Fibroblast of skin of scalp (primary cell): ENCODE measurements at regions not wholly inside any gene's neighbourhood (a gene's known extent, or its start where the extent isn't known, plus 50 kb on each side); places are given as distances from the start of the nearest gene placed in this dataset.

ENCODE experiments used
- DNase-seq: peaks from one replicate; pipeline ENCODE4 v3.0.0-alpha.2; 2013

GRCh38 chr4:32192363-32192762 is 1472.2 kb downstream of the PCDH7 start:
- DNase-seq = no peak

- no peak for DNase-seq
Measured at GRCh38 chr4:32192991-32193390, 1472.8 kb downstream of the PCDH7 start.

- DNase-seq = no peak
Measured at GRCh38 chr4:32196950-32197688, 1477.0 kb downstream of the PCDH7 start.

- DNase-seq = no peak
Measured at GRCh38 chr4:32199639-32200038, 1479.5 kb downstream of the PCDH7 start.

GRCh38 chr4:32203340-32203739 is 1483.2 kb downstream of the PCDH7 start:
- no peak for DNase-seq

- no peak for DNase-seq
Measured at GRCh38 chr4:32206756-32207155, 1486.6 kb downstream of the PCDH7 start.

GRCh38 chr4:32207456-32207855 is 1487.3 kb downstream of the PCDH7 start:
- no peak for DNase-seq

GRCh38 chr4:32215277-32215676 is 1495.1 kb downstream of the PCDH7 start:
- no peak for DNase-seq

GRCh38 chr4:32216502-32216901 is 1496.3 kb downstream of the PCDH7 start:
- no peak for DNase-seq

GRCh38 chr4:32219306-32220075 is 1499.3 kb downstream of the PCDH7 start:
- peak; percentile 0 for DNase-seq

GRCh38 chr4:32226204-32226603 is 1506.0 kb downstream of the PCDH7 start:
- DNase-seq = no peak

- no peak for DNase-seq
Measured at GRCh38 chr4:32226733-32227132, 1506.6 kb downstream of the PCDH7 start.

GRCh38 chr4:32243926-32244325 is 1523.8 kb downstream of the PCDH7 start:
- no peak for DNase-seq

GRCh38 chr4:32249040-32249439 is 1528.9 kb downstream of the PCDH7 start:
- no peak for DNase-seq

GRCh38 chr4:32251126-32251525 is 1531.0 kb downstream of the PCDH7 start:
- DNase-seq = no peak

- DNase-seq = no peak
Measured at GRCh38 chr4:32251926-32252325, 1531.8 kb downstream of the PCDH7 start.

GRCh38 chr4:32254216-32254615 is 1534.0 kb downstream of the PCDH7 start:
- no peak for DNase-seq

GRCh38 chr4:32258986-32259385 is 1538.8 kb downstream of the PCDH7 start:
- DNase-seq = no peak

- DNase-seq = no peak
Measured at GRCh38 chr4:32261196-32261595, 1541.0 kb downstream of the PCDH7 start.

- DNase-seq = no peak
Measured at GRCh38 chr4:32268863-32269262, 1548.7 kb downstream of the PCDH7 start.

- DNase-seq = no peak
Measured at GRCh38 chr4:32290102-32290501, 1569.9 kb downstream of the PCDH7 start.

GRCh38 chr4:32318926-32319325 is 1598.8 kb downstream of the PCDH7 start:
- DNase-seq = no peak

- no peak for DNase-seq
Measured at GRCh38 chr4:32321421-32321820, 1601.3 kb downstream of the PCDH7 start.

GRCh38 chr4:32334759-32335158 is 1614.6 kb downstream of the PCDH7 start:
- DNase-seq = no peak
